ENCODE measurements at regions not wholly inside any gene's neighbourhood (a gene's known extent, or its start where the extent isn't known, plus 50 kb on each side); places are given as distances from the start of the nearest gene placed in this dataset.

GRCh38 chr18:77785415-77785975 lies 535.8 kb downstream of the GALR1 start:
- no peak for TF ChIP-seq CTCF (IDR thresholded peaks at IDR 0.05; ENCODE audit: extremely low read depth, insufficient read depth, missing control alignments)
- no peak for DNase-seq (ENCODE audit: low spot score)
- in situ Hi-C loops (cut with MboI; ENCODE audit: low pct_unique_long_range_greater_than_20kb, low sequenced_read_pairs, unreplicated experiment): no loop called here

GRCh38 chr18:77803024-77803423 lies 553.4 kb downstream of the GALR1 start:
- in situ Hi-C loops (cut with MboI; ENCODE audit: low pct_unique_long_range_greater_than_20kb, low sequenced_read_pairs, unreplicated experiment): no loop called here
- no peak for TF ChIP-seq CTCF (IDR thresholded peaks at IDR 0.05; ENCODE audit: extremely low read depth, insufficient read depth, missing control alignments)
- DNase-seq (ENCODE audit: low spot score): no peak

GRCh38 chr18:77804382-77804781 lies 554.7 kb downstream of the GALR1 start:
- no peak for TF ChIP-seq CTCF (IDR thresholded peaks at IDR 0.05; ENCODE audit: extremely low read depth, insufficient read depth, missing control alignments)
- DNase-seq (ENCODE audit: low spot score): no peak
- in situ Hi-C loops (cut with MboI; ENCODE audit: low pct_unique_long_range_greater_than_20kb, low sequenced_read_pairs, unreplicated experiment): no loop called here

- TF ChIP-seq CTCF (IDR thresholded peaks at IDR 0.05; ENCODE audit: extremely low read depth, insufficient read depth, missing control alignments): no peak
- DNase-seq (ENCODE audit: low spot score): no peak
- in situ Hi-C loops (cut with MboI; ENCODE audit: low pct_unique_long_range_greater_than_20kb, low sequenced_read_pairs, unreplicated experiment): no loop called here
These were observed 558.0 kb downstream of the GALR1 start for GRCh38 chr18:77807650-77808049.

- no peak for DNase-seq (ENCODE audit: low spot score)
- in situ Hi-C loops (cut with MboI; ENCODE audit: low pct_unique_long_range_greater_than_20kb, low sequenced_read_pairs, unreplicated experiment): no loop called here
- TF ChIP-seq CTCF (IDR thresholded peaks at IDR 0.05; ENCODE audit: extremely low read depth, insufficient read depth, missing control alignments): no peak
These were observed 561.9 kb downstream of the GALR1 start for GRCh38 chr18:77811503-77811902.

GRCh38 chr18:77815666-77816338 lies 566.2 kb downstream of the GALR1 start:
- no peak for DNase-seq (ENCODE audit: low spot score)
- in situ Hi-C loops (cut with MboI; ENCODE audit: low pct_unique_long_range_greater_than_20kb, low sequenced_read_pairs, unreplicated experiment): no loop called here
- no peak for TF ChIP-seq CTCF (IDR thresholded peaks at IDR 0.05; ENCODE audit: extremely low read depth, insufficient read depth, missing control alignments)
